Adrenal gland (tissue), 9 donors: ENCODE measurements at regions not wholly inside any gene's neighbourhood (a gene's known extent, or its start where the extent isn't known, plus 50 kb on each side); places are given as distances from the start of the nearest gene placed in this dataset.

Experiments
- DNase-seq, 7 donors: peaks; one replicate each; pipeline ENCODE4 v3.0.0-alpha.2; 2019 to 2020
- H3K27ac ChIP-seq, 5 donors: fragments of 200-600 bp; sonication (generic) in 4 of 5; 1 replicate in 3 of 5; 2 replicates in 2 of 5; pipeline versions ENCODE4 v1.5.1 to v1.8.0; 2016 to 2020; ENCODE audit warnings: mild to moderate bottlenecking in 1 of 5
- H3K27me3 ChIP-seq: fragments of 200-600 bp; 2 replicates; pipeline ENCODE4 v1.8.0; 2021
- H3K36me3 ChIP-seq, 2 donors: fragments of 200-600 bp; replicated peaks in 1 of 2; 1 replicate in 1 of 2; 2 replicates in 1 of 2; pipeline versions ENCODE4 v1.5.1 to v1.8.0; 2018 to 2022
- H3K4me1 ChIP-seq, 2 donors: fragments of 200-600 bp; replicated peaks in 1 of 2; 1 replicate in 1 of 2; 2 replicates in 1 of 2; pipeline versions ENCODE4 v1.5.1 to v1.8.0; 2018 to 2021
- H3K4me3 ChIP-seq, 4 donors: fragments of 200-600 bp; sonication (generic) in 3 of 4; one replicate each; pipeline ENCODE4 v1.5.1; 2016 to 2018
- H3K9me3 ChIP-seq, 3 donors: fragments of 200-600 bp; sonication (generic) in 1 of 3; replicated peaks in 1 of 3; 1 replicate in 2 of 3; 2 replicates in 1 of 3; pipeline versions ENCODE4 v1.5.1 to v1.8.0; 2016 to 2021
- CTCF ChIP-seq, 6 experiments: fragments of 450-650 bp in 4 of 6; fragments of 200-600 bp in 2 of 6; sonication (generic) in 1 of 6; IDR thresholded peaks; 1 replicate in 5 of 6; 2 replicates in 1 of 6; pipeline versions ENCODE4 v1.5.1 to v1.8.0; 2016 to 2021; ENCODE audit warnings: antibody characterized with exemption in 6 of 6, mild to moderate bottlenecking in 2 of 6, moderate library complexity in 1 of 6
- POLR2A ChIP-seq, 2 donors: fragments of 450-650 bp; IDR thresholded peaks; one replicate each; pipeline ENCODE4 v1.6.1; 2017; ENCODE audit warnings: antibody characterized with exemption in 2 of 2, mild to moderate bottlenecking in 2 of 2, moderate library complexity in 1 of 2
- WGBS, 4 donors: extraction: QIAGEN DNeasy Blood & Tissue Kit in 2 of 4; methylation state at CpG; one replicate each; pipeline versions ENCODE4 v1.1.5 to v1.1.7; 2013 to 2017; 5-methylcytosine and 5-hydroxymethylcytosine counted together
- intact Hi-C, 2 donors: fragments of 100-400 bp; cut with DNase I; formaldehyde crosslinking; loops; one replicate each; pipeline versions ENCODE4 v1.14.1 to v1.15.0; 2022 to 2023
- donor health status: healthy with polysubstance abuse.
- donor health status: Bipolar disorder and iron deficiency.
- donor health status: DM: yes; HTN: yes; CAD: no.
- donor health status: DM: no; HTN: no; CAD: no.
- donor health status: DM: no; HTN: no; CAD: no.

DNA sequence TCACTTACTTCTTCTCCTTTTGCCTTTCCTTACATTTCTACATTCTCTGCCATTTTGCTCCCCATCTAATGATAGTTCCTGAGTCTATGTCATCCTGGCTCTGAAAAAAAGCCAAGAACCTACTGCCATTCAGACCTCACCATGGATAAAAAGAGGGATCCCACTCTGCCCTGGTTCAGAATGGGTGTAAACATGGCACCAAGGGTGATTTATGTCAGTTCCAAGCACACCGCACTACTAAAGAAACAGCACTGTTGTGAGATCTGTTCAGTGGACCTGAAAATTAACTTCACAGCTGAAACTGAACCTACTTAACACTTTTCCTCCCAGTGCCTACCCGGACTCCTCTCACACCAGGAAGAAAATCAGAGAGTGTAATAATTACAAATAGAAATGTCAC is 72.3 kb upstream of the NTPCR start:
- Histone ChIP-seq H3K27me3 (no peaks in the 10 kb centered on the region), H3K9me3 (no peaks in the 10 kb centered on the region), H3K27ac (no peak overlapping the region), H3K36me3 (no peaks in the 10 kb centered on the region), H3K4me3 (no peak overlapping the region), H3K4me1 (no peaks in the 10 kb centered on the region)
- DNase-seq, result no peak
- 75 to 83% (median 79%) methylated on average over 2 of the region's 2 CpGs for WGBS, 4 donors
- TF ChIP-seq CTCF (IDR thresholded peaks at IDR 0.05) (no peak), POLR2A (IDR thresholded peaks at IDR 0.05) (no peak)
- intact Hi-C loops, result no loop called here

DNA sequence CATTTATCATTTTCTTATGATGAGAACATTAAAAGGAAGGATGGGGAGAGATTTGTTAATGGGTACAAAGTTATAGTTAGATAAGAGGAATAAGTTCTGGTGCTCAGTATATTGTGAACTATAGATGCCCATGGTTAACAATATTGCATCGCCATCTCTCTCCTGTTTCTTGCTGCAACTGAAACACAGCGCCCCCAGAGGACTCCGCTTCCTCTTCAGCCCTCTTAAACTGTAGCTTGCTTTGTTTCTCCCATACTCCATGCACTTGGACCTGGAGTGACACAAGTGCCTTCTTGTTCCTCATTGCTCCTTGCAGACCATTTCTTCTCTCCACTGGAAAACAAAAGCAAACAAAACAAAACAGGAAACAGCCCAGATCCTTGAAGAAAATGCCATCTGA is 70.1 kb upstream of the NTPCR start:
- no peak overlapping the region for H3K27ac ChIP-seq
- H3K36me3 ChIP-seq, result no peaks in the 10 kb centered on the region
- no peaks in the 10 kb centered on the region for H3K9me3 ChIP-seq
- no peaks in the 10 kb centered on the region for H3K4me1 ChIP-seq
- H3K4me3 ChIP-seq, result no peak overlapping the region
- intact Hi-C loops, result no loop called here
- peak in 5 of 7 donors; percentile 20 to 64 (median 42) for DNase-seq
- TF ChIP-seq POLR2A (IDR thresholded peaks at IDR 0.05) (no peak), CTCF (IDR thresholded peaks at IDR 0.05) (peak; percentile 18 to 52 (median 39))
- WGBS, 4 donors, result 46 to 53% (median 46%) methylated on average over 3 of the region's 3 CpGs
- H3K27me3 ChIP-seq, result no peaks in the 10 kb centered on the region

DNA sequence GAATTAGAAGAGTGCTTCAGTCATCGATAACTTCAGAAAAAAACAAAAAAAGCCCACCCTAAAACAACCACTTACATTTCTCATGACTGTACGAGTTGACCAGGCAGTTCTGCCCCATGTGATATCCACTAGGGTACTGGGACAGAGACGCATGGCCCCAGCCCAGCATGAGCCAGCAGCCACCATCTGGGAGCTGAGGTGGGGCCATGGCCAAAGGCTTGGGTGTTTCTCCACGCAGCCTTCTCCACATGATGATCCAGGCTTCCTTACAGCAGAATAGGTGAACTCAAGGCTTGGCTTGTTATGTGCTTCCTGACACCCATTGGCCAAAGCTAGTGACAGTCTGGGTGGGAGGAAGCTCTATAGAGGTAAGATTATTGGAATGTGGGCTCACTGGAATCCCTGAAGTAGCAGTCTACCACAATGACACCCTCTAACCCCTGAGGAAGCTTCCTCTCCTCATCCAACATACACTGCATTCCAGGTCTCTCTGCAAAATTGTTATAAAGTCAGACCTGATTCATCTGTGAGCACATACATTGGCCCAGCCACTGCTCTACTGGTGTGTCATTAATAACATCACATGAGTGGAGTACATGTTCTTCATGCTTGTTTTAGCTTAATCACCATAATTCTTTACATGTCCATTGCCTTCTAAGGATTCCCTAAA is 66.3 kb upstream of the NTPCR start:
- no peak for DNase-seq
- no peaks in the 10 kb centered on the region for H3K36me3 ChIP-seq
- no peak for TF ChIP-seq POLR2A (IDR thresholded peaks at IDR 0.05)
- no peak for TF ChIP-seq CTCF (IDR thresholded peaks at IDR 0.05)
- H3K27me3 ChIP-seq, result no peaks in the 10 kb centered on the region
- no peaks in the 10 kb centered on the region for H3K9me3 ChIP-seq
- H3K4me1 ChIP-seq, result no peaks in the 10 kb centered on the region
- intact Hi-C loops, result no loop called here
- WGBS, 4 donors, result 78 to 92% (median 87%) methylated on average over 3 to 4 of the region's 4 CpGs
- no peak overlapping the region for H3K4me3 ChIP-seq
- no peak overlapping the region for H3K27ac ChIP-seq

DNA sequence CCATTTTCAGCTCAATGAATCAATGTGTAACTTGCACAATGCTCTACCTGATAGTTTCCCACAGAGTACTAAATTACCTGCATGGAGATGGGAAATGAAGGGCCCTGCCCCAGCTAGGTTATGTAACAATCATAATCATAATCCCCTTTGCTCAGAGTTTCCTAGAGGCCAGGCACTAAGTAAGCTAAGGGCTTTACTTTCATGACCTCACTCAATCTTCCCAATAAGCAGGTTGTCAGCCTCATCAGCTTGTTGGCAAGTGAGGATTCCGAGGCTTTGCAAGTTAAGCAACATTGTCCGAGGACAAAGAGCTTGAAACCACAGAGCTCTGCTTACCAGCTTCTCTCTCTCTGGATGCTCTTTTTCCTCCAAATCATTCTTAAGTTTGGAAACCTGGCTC is 64.1 kb upstream of the NTPCR start:
- intact Hi-C loops, result no loop called here
- H3K4me3 ChIP-seq, result no peak overlapping the region
- no peaks in the 10 kb centered on the region for H3K27me3 ChIP-seq
- TF ChIP-seq POLR2A (IDR thresholded peaks at IDR 0.05) (no peak), CTCF (IDR thresholded peaks at IDR 0.05) (no peak)
- H3K27ac ChIP-seq, result no peak overlapping the region
- no peaks in the 10 kb centered on the region for H3K9me3 ChIP-seq
- 77 to 94% (median 85%) methylated on average over 2 of the region's 2 CpGs for WGBS, 4 donors
- DNase-seq, result no peak
- no peaks in the 10 kb centered on the region for H3K36me3 ChIP-seq
- H3K4me1 ChIP-seq, result no peaks in the 10 kb centered on the region
